ENCODE measurements at regions not wholly inside any gene's neighbourhood (a gene's known extent, or its start where the extent isn't known, plus 50 kb on each side); places are given as distances from the start of the nearest gene placed in this dataset.

- no TSS peak for BruUV-seq (replicated peaks)
- intact Hi-C loops (cut with micrococcal nuclease; ENCODE audit: unreplicated experiment), result no loop called here
Measured at GRCh38 chr13:66009241-66009640, 1220.9 kb downstream of the PCDH9 start.

More at GRCh38 chr13:66009241-66009640, 1220.9 kb downstream of the PCDH9 start:
- H3K79me2 ChIP-seq (ENCODE audit: insufficient read depth, low read length), result no peaks in the 10 kb centered on the region
- FAIRE-seq, result no peak
- H3K27ac ChIP-seq (ENCODE audit: extremely low read length, insufficient read depth, low read length), result no peak overlapping the region
- no peak for DNase-seq (ENCODE audit: low spot score)
- ChIA-PET CTCF (ENCODE audit: low intra/inter-chr PET ratio, low total read pairs) (no interaction called here), POLR2A (no interaction called here)
- no peaks in the 10 kb centered on the region for H3K36me3 ChIP-seq (replicated peaks in 1 of 2; ENCODE audit: control insufficient read depth in 1 of 2, insufficient read depth in 2 of 2, low read length in 2 of 2)
- peaks cover 20% of the 10 kb centered on the region for H3K9me3 ChIP-seq (ENCODE audit: low read length)
- no peak overlapping the region for H3K9ac ChIP-seq (ENCODE audit: insufficient read depth, low read depth, low read length)
- WGBS (ENCODE audit: low lambda C conversion rate), result 73% methylated on average over 5 of the region's 30 CpGs
- in situ Hi-C loops (cut with HindIII; ENCODE audit: extremely low pct_ligation_motif_present, low pct_unique_long_range_greater_than_20kb), result no loop called here
- no peak overlapping the region for H3K4me2 ChIP-seq (ENCODE audit: low read depth, low read length)
- H3K4me3 ChIP-seq (replicated peaks in 1 of 3; ENCODE audit: insufficient read depth in 1 of 3, low read depth in 2 of 3, low read length in 3 of 3), result no peak overlapping the region
- no peak for ATAC-seq
- H3K27me3 ChIP-seq (ENCODE audit: control insufficient read depth in 1 of 2, insufficient read depth in 2 of 2, low read length in 2 of 2), result no peaks in the 10 kb centered on the region
- no peaks in the 10 kb centered on the region for H4K20me1 ChIP-seq (ENCODE audit: insufficient read depth, low read length)
- no peak for TF ChIP-seq SOX13 (IDR thresholded peaks at IDR 0.05)
- no peak for TF ChIP-seq SOX13 (CRISPR knock-in tag; conservative IDR thresholded peaks at IDR 0.05 in 1 of 2, IDR thresholded peaks at IDR 0.05 in 1 of 2)
- no peak for TF ChIP-seq TCF7L2 (IDR thresholded peaks at IDR 0.05; ENCODE audit: low read depth, low read length)
- no peak for TF ChIP-seq THAP11 (CRISPR knock-in tag; IDR thresholded peaks at IDR 0.05)
- TF ChIP-seq ZNF432 (CRISPR knock-in tag; IDR thresholded peaks at IDR 0.05; ENCODE audit: borderline replicate concordance), result no peak
- TF ChIP-seq NFKBIZ (CRISPR knock-in tag; IDR thresholded peaks at IDR 0.05), result no peak
- TF ChIP-seq AHDC1 (CRISPR knock-in tag; IDR thresholded peaks at IDR 0.05; ENCODE audit: borderline replicate concordance), result no peak
- TF ChIP-seq, protein P1, sequence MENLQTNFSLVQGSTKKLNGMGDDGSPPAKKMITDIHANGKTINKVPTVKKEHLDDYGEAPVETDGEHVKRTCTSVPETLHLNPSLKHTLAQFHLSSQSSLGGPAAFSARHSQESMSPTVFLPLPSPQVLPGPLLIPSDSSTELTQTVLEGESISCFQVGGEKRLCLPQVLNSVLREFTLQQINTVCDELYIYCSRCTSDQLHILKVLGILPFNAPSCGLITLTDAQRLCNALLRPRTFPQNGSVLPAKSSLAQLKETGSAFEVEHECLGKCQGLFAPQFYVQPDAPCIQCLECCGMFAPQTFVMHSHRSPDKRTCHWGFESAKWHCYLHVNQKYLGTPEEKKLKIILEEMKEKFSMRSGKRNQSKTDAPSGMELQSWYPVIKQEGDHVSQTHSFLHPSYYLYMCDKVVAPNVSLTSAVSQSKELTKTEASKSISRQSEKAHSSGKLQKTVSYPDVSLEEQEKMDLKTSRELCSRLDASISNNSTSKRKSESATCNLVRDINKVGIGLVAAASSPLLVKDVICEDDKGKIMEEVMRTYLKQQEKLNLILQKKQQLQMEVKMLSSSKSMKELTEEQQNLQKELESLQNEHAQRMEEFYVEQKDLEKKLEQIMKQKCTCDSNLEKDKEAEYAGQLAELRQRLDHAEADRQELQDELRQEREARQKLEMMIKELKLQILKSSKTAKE (CRISPR knock-in tag; IDR thresholded peaks at IDR 0.05; ENCODE audit: borderline replicate concordance), result no peak
- no peak for TF ChIP-seq DPF2 (CRISPR knock-in tag; IDR thresholded peaks at IDR 0.05; ENCODE audit: borderline replicate concordance, low read depth)
- TF ChIP-seq ZNF558 (CRISPR knock-in tag; IDR thresholded peaks at IDR 0.05; ENCODE audit: borderline replicate concordance), result no peak
- no peak for TF ChIP-seq ZNF713 (CRISPR knock-in tag; IDR thresholded peaks at IDR 0.05)
- no peak for TF ChIP-seq SATB2 (CRISPR knock-in tag; IDR thresholded peaks at IDR 0.05)
- no peaks in the 10 kb centered on the region for H3K4me1 ChIP-seq (ENCODE audit: insufficient read depth, low read length)
- no peak overlapping the region for H2AFZ ChIP-seq (ENCODE audit: low read length)
